HUES48 (cell line): ENCODE measurements at regions not wholly inside any gene's neighbourhood (a gene's known extent, or its start where the extent isn't known, plus 50 kb on each side); places are given as distances from the start of the nearest gene placed in this dataset.

ENCODE experiments used
- H3K27ac ChIP-seq: one replicate; pipeline ENCODE4 v1.7.0; 2013; ENCODE audit warnings: low read depth, low read length, inconsistent platforms
- H3K27me3 ChIP-seq: 2 replicates; pipeline ENCODE4 v1.6.1; 2013; ENCODE audit warnings: mild to moderate bottlenecking, low read length; ENCODE audit not compliant: control insufficient read depth, insufficient read depth
- H3K36me3 ChIP-seq: 2 replicates; pipeline ENCODE4 v1.6.1; 2013; ENCODE audit warnings: low read length; ENCODE audit not compliant: control insufficient read depth, insufficient read depth
- H3K4me1 ChIP-seq: 2 replicates; pipeline ENCODE4 v1.6.1; 2013; ENCODE audit warnings: mild to moderate bottlenecking, low read length; ENCODE audit not compliant: control insufficient read depth, insufficient read depth
- H3K4me3 ChIP-seq: 2 replicates; pipeline ENCODE4 v1.5.1; 2013; ENCODE audit warnings: mild to moderate bottlenecking, low read depth, low read length
- H3K9ac ChIP-seq: 2 replicates; pipeline ENCODE4 v1.6.1; 2013; ENCODE audit warnings: mild to moderate bottlenecking, low read depth, low read length, moderate library complexity
- H3K9me3 ChIP-seq: 2 replicates; pipeline ENCODE4 v1.6.1; 2013; ENCODE audit warnings: low read length; ENCODE audit not compliant: control insufficient read depth, insufficient read depth

DNA sequence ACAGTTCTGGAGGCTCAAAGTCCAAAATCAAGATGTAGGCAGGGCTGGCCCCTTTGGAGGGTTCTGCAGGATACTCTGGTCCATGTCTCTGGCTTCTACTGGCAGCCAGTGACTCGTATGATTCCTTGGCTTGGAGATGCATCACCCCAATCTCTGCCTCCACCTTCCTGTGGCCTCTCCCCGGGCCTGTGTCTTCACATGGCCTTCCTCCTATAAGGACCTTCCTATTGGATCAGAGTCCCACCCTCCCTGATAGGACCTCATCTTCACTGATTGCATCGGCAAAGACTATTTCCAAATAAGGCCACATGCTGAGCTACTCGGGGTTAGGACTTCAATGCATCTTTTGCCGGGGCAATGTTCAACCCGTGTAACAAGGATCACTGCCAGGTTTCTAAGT lies 509.0 kb downstream of the CD83 start:
- peaks cover 19% of the 10 kb centered on the region for H3K4me1 ChIP-seq
- H3K27me3 ChIP-seq: no peaks in the 10 kb centered on the region
- H3K9ac ChIP-seq: no peak overlapping the region
- H3K4me3 ChIP-seq: no peak overlapping the region
- H3K27ac ChIP-seq: no peak overlapping the region
- no peaks in the 10 kb centered on the region for H3K9me3 ChIP-seq
- no peaks in the 10 kb centered on the region for H3K36me3 ChIP-seq

GRCh38 chr6:14630016-14630415 lies 512.4 kb downstream of the CD83 start:
- H3K4me3 ChIP-seq: no peak overlapping the region
- H3K9ac ChIP-seq: no peak overlapping the region
- H3K27ac ChIP-seq: no peak overlapping the region
- H3K4me1 ChIP-seq: peaks cover 11% of the 10 kb centered on the region
- no peaks in the 10 kb centered on the region for H3K9me3 ChIP-seq
- no peaks in the 10 kb centered on the region for H3K27me3 ChIP-seq
- H3K36me3 ChIP-seq: no peaks in the 10 kb centered on the region

- H3K4me1 ChIP-seq: peaks cover 2% of the 10 kb centered on the region
- no peaks in the 10 kb centered on the region for H3K27me3 ChIP-seq
Observed at GRCh38 chr6:14633479-14633878, 515.9 kb downstream of the CD83 start.

GRCh38 chr6:14634072-14634471 lies 516.5 kb downstream of the CD83 start:
- Histone ChIP-seq H3K9ac (no peak overlapping the region), H3K9me3 (no peaks in the 10 kb centered on the region), H3K36me3 (no peaks in the 10 kb centered on the region), H3K27ac (no peak overlapping the region), H3K4me3 (no peak overlapping the region), H3K4me1 (peaks cover 8% of the 10 kb centered on the region), H3K27me3 (no peaks in the 10 kb centered on the region)

More at GRCh38 chr6:14633479-14633878, 515.9 kb downstream of the CD83 start:
- Histone ChIP-seq H3K9me3 (no peaks in the 10 kb centered on the region), H3K9ac (no peak overlapping the region), H3K4me3 (no peak overlapping the region), H3K27ac (no peak overlapping the region), H3K36me3 (no peaks in the 10 kb centered on the region)

DNA sequence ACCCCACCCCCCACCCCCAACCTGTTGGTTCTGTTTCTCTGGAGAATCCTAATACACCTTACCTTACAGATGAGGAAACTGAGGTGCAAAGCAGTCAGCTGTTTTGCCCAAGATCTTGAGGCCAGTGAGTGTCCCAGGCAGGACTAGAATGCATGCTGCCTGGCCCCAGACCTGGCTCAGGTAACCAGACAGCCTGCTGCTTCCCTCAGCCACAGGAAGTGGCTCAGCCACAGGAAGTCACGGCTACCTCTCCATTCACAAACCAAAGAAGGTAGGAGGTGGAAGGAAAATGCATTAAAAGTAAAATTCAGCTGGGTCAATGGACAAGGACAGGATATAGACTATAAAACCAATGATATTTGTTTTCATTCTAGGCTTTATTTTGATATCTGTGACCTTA lies 517.6 kb downstream of the CD83 start:
- Histone ChIP-seq H3K9ac (no peak overlapping the region), H3K4me1 (peaks cover 18% of the 10 kb centered on the region), H3K27ac (no peak overlapping the region), H3K27me3 (no peaks in the 10 kb centered on the region), H3K9me3 (no peaks in the 10 kb centered on the region), H3K36me3 (no peaks in the 10 kb centered on the region), H3K4me3 (no peak overlapping the region)

GRCh38 chr6:14635934-14636591 lies 518.5 kb downstream of the CD83 start:
- H3K9me3 ChIP-seq: no peaks in the 10 kb centered on the region
- no peaks in the 10 kb centered on the region for H3K36me3 ChIP-seq
- H3K9ac ChIP-seq: no peak overlapping the region
- H3K27ac ChIP-seq: no peak overlapping the region
- peaks cover 27% of the 10 kb centered on the region for H3K4me1 ChIP-seq
- H3K4me3 ChIP-seq: no peak overlapping the region
- no peaks in the 10 kb centered on the region for H3K27me3 ChIP-seq

- H3K4me3 ChIP-seq: no peak overlapping the region
- peaks cover 40% of the 10 kb centered on the region for H3K4me1 ChIP-seq
Observed at GRCh38 chr6:14638435-14638905, 520.9 kb downstream of the CD83 start.

DNA sequence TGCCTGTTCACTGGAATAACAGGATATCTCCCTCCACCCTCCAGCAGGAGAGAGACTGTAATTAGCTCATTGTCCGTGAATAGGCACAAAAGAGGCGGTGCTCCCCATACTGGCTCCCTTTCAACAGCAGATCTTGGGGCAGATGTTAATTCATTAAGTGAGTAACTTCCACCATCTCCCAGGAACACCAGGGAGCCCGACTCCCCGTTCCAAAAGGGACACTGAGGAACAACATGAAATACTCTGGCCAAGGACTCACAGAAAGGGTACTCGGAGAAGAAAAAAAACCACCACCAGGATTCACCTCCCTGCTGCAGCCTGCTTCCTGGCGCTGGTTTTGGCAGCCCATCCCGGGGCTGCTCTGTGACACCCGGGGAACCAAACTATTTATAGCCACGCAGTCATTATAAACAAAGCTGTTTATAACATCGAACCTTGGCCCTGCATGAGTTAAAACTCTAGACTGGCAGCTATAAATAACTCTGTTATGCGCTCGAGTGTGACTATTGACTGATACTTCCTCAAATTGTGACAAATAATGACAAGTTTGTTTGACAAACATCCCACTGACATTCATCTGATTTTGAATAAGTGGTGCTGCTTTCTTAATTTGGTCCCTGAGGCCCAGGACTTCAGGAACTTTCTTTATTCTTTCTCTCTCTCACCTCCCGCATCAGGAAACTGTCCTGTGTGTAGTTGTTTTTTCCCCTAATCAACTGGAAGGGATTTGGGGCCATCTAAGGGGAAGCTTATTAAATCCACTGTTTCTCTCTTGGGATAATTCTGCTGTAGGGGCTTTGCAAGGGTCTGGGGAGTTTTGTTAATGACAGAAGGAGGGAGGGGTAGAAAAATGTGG lies 521.6 kb downstream of the CD83 start:
- H3K9me3 ChIP-seq: no peaks in the 10 kb centered on the region
- H3K36me3 ChIP-seq: no peaks in the 10 kb centered on the region
- no peaks in the 10 kb centered on the region for H3K27me3 ChIP-seq
- no peak overlapping the region for H3K4me3 ChIP-seq
- H3K4me1 ChIP-seq: peaks cover 40% of the 10 kb centered on the region
- H3K9ac ChIP-seq: no peak overlapping the region
- H3K27ac ChIP-seq: peak overlapping the region; percentile 88

More at GRCh38 chr6:14638435-14638905, 520.9 kb downstream of the CD83 start:
- H3K9ac ChIP-seq: no peak overlapping the region
- H3K9me3 ChIP-seq: no peaks in the 10 kb centered on the region
- no peaks in the 10 kb centered on the region for H3K36me3 ChIP-seq
- peak overlapping the region; percentile 88 for H3K27ac ChIP-seq
- no peaks in the 10 kb centered on the region for H3K27me3 ChIP-seq

GRCh38 chr6:14639983-14640599 lies 522.5 kb downstream of the CD83 start:
- peak overlapping the region; percentile 88 for H3K27ac ChIP-seq
- peak overlapping the region; percentile 31 for H3K4me3 ChIP-seq
- H3K36me3 ChIP-seq: no peaks in the 10 kb centered on the region
- no peak overlapping the region for H3K9ac ChIP-seq
- H3K4me1 ChIP-seq: peaks cover 40% of the 10 kb centered on the region
- no peaks in the 10 kb centered on the region for H3K27me3 ChIP-seq
- no peaks in the 10 kb centered on the region for H3K9me3 ChIP-seq

- no peaks in the 10 kb centered on the region for H3K9me3 ChIP-seq
- no peaks in the 10 kb centered on the region for H3K27me3 ChIP-seq
- no peak overlapping the region for H3K9ac ChIP-seq
- H3K4me3 ChIP-seq: peak overlapping the region; percentile 31; the same call in 1 of the 2 replicates
- peaks cover 40% of the 10 kb centered on the region for H3K4me1 ChIP-seq
- H3K36me3 ChIP-seq: no peaks in the 10 kb centered on the region
- peak overlapping the region; percentile 88 for H3K27ac ChIP-seq
Observed at GRCh38 chr6:14640631-14641030, 523.1 kb downstream of the CD83 start.
